ENCODE measurements at regions not wholly inside any gene's neighbourhood (a gene's known extent, or its start where the extent isn't known, plus 50 kb on each side); places are given as distances from the start of the nearest gene placed in this dataset.

DNA sequence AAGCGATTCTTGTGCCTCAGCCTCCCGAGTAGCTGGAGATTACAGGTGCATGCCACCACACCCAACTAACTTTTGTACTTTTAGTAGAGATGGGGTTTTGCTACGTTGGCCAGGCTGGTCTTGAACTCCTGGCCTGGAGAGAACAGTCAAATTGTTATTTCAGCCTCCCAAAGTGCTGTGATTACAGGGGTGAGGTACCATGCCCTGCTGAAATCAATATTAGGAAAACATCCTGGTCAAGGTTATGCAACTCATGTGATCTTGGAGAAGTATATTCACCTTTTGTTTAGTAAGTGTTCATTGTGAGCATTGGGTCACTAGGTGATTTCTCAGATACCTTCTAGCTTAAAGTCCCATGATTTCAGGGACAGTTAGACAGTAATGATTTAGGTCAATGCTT lies 167.8 kb downstream of the AASDH start:
- TF ChIP-seq, protein P1, sequence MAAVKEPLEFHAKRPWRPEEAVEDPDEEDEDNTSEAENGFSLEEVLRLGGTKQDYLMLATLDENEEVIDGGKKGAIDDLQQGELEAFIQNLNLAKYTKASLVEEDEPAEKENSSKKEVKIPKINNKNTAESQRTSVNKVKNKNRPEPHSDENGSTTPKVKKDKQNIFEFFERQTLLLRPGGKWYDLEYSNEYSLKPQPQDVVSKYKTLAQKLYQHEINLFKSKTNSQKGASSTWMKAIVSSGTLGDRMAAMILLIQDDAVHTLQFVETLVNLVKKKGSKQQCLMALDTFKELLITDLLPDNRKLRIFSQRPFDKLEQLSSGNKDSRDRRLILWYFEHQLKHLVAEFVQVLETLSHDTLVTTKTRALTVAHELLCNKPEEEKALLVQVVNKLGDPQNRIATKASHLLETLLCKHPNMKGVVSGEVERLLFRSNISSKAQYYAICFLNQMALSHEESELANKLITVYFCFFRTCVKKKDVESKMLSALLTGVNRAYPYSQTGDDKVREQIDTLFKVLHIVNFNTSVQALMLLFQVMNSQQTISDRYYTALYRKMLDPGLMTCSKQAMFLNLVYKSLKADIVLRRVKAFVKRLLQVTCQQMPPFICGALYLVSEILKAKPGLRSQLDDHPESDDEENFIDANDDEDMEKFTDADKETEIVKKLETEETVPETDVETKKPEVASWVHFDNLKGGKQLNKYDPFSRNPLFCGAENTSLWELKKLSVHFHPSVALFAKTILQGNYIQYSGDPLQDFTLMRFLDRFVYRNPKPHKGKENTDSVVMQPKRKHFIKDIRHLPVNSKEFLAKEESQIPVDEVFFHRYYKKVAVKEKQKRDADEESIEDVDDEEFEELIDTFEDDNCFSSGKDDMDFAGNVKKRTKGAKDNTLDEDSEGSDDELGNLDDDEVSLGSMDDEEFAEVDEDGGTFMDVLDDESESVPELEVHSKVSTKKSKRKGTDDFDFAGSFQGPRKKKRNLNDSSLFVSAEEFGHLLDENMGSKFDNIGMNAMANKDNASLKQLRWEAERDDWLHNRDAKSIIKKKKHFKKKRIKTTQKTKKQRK (IDR thresholded peaks at IDR 0.05; ENCODE audit: low read length): no peak
- TF ChIP-seq ZNF121 (CRISPR knock-in tag; IDR thresholded peaks at IDR 0.05) (no peak), EP300 (IDR thresholded peaks at IDR 0.05; ENCODE audit: low read depth in 2 of 2, low read length in 2 of 2) (no peak), EP300 (CRISPR knock-in tag; IDR thresholded peaks at IDR 0.05; ENCODE audit: borderline replicate concordance) (no peak), ZNF503 (CRISPR knock-in tag; IDR thresholded peaks at IDR 0.05) (no peak), RAD21 (CRISPR knock-in tag; IDR thresholded peaks at IDR 0.05) (no peak)

All from HepG2 (cell line).